ENCODE measurements at regions not wholly inside any gene's neighbourhood (a gene's known extent, or its start where the extent isn't known, plus 50 kb on each side); places are given as distances from the start of the nearest gene placed in this dataset.

DNA sequence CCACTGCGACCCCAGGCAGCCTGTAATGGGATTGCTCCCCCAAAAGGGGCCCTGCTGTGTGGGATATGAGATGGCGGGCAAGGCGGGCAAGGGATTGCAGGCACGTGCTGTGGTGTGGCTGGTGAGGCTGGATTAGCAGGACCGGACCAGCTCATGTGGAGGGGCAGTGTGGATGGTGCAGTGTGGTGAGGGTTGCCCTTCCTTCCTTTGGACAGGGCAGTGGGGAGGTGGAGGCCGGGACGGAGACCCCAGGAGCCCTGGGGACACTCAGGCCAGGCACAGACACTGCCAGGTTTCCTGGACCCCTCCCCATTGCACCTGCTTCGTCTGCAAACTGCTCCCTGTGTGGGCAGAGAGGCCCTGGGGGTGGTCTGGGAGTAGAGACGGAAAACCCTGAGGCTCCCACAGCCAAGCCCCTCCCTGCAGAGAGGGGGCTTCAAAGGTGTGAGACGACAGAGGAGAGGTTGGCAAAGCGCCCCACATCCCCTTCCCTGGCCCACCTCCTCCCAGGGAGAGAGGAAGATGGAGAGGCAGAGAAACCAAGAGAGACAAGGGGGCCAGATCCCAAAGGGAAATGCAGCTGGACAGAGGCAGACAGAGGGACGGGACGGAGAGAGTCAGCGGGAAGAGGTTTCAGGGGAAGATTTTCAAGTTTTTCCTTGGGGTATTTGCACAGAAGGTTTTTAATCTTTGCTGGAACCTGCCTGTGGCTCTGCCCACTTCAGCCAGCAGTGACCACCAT lies 89.2 kb downstream of the MICALL2 start:
- DNase-seq (ENCODE audit: low read depth in 4 of 4, low spot score in 3 of 4), result no peak

DNA sequence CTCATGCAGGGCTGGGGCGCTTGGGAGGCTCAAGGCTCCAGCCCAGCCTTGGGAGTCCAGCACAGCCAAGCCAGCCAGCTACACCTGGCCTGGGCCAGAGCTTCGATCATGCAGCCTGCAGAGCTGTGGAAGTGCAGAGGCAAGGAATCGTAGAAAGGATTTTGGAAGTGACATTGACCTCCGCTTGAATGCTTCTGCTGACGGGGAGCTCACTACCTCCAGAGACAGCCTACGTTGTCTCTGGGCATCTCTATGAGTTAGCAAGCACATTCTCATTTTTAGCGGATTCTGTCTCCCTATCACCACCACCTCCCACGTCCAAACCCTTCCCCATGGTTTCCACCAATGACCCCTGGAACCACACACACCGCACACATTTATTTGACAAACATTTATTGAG lies 88.5 kb downstream of the MICALL2 start:
- no peak for DNase-seq (ENCODE audit: low read depth in 4 of 4, low spot score in 3 of 4)

DNA sequence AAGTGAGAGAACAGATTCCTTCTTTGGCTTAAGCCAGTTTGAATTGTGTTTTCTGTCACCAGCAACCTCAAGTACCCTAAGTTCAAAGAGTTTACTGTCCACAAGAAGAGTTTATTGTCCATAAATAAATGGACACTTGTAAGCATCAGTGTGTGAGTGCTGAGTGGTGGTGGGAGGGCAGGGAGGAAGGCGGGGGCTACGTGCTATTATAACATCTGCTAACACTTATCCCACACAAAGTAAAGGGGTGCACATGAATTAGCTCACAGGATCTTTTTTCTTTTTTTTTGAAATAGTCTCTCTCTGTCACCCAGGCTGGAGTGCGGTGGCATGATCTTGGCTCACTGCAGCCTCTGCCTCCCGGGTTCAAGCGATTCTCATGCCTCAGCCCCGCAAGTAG lies 87.2 kb downstream of the MICALL2 start:
- DNase-seq (ENCODE audit: low read depth in 4 of 4, low spot score in 3 of 4), result no peak

DNA sequence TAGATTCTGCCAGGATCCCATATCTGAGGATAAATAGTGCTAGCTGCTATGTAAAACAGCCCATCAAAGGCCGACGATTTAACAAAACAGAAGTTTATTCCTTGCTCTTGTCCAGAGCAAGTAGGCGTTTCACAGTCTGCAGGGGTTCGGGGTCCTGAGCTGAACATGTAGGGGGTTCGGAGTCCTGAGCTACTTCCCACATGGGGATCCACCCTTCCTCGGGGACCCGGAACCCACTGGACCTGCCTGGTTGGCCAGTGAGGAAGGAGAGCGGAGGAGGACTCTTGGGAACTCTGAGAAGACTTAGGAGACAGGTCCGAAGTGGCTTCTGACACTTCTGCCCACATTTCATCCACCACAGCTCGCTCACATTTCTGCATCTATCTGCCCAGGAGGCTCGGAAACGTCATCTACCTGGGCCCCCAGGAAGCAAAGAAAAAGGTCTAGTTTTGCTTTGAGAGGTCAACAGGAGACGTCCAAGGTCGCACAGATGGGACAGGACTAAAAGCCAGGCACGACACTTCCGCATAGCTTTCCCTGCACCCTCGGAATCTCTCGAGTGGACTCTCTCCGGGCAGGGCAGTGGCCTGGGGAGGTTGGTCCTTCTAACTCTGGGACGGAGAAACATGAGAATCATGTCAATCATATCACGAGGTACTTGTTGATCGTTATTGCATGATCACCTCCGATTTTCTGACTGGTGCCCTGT lies 86.4 kb downstream of the MICALL2 start:
- DNase-seq (ENCODE audit: low read depth in 4 of 4, low spot score in 3 of 4), result no peak

DNA sequence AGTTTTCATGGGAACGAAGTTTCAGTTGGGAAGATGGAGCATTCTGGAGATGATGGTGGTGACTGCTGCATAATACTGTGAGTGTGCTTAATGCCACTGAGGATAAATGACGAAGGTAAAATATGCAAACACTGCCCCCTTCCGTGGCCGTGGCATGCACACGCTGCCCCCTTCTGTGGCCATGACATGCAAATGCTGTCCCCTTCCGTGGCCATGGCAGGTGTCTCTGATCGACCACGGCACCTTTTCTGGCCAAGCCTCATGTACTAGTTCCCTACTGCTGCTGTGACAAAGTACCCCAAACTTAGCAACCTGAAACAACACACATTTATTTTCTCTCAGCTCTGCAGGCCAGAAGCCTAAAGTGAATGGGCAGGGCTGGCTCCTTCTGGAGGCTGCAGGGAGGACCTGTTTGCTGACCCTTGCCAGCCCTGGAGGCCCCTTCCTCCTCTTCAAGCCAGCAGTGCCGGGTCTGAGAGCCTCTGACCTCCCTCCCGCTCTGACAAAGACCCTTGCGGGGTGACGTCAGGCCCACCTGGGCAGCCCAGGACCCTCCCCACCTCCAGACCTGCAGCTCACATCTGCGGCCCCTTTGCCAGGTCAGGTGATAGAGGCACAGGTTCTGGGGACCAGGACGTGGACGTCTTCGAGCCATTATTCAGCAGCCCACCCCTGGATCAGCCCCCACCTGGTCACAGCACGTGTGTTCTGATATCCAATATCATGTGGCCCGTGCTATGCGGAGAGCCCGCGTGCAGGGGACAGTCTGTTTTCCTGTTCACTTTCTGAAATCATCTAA lies 82.0 kb downstream of the MICALL2 start:
- no peak for DNase-seq (ENCODE audit: low read depth in 4 of 4, low spot score in 3 of 4)

DNA sequence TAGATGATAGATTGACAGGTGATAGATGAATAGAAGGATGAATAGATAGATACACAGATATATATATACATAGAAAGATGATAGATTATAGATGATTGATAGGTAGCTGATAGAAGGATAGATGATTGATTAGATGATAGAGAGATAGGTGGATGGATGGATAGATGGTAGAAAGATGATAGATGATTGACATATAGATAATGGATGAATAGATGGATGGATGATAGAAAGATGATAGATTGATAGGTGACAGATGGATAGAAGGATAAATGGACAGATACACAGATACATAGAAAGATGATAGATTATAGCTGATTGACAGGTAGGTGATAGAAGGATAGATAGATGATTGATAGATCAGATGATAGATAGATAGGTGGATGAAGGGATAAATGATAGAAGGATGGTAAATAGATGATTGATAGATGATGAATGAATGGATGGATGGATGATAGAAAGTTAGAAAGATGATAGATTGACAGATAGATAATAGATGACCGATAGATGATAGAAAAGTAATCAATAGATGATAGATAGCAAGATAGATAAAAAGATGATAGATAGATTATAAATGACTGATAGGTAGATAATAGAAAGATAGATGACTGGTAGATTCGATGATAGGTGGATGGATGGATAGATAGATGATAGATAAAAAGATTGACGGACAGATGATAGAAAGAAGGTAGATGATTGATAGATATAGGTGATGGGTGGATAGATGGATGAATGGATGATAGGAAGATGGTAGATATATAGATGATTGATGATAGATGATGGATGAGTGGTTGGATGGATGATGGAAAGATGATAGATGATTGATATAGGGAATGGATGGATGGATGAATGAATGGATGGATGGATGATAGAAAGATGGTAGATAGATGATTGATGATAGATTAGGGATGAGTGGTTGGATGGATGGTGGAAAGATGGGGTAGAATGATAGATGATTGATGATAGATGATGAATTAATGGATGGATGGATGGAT lies 80.4 kb downstream of the MICALL2 start:
- DNase-seq (ENCODE audit: low read depth in 4 of 4, low spot score in 3 of 4), result no peak

DNA sequence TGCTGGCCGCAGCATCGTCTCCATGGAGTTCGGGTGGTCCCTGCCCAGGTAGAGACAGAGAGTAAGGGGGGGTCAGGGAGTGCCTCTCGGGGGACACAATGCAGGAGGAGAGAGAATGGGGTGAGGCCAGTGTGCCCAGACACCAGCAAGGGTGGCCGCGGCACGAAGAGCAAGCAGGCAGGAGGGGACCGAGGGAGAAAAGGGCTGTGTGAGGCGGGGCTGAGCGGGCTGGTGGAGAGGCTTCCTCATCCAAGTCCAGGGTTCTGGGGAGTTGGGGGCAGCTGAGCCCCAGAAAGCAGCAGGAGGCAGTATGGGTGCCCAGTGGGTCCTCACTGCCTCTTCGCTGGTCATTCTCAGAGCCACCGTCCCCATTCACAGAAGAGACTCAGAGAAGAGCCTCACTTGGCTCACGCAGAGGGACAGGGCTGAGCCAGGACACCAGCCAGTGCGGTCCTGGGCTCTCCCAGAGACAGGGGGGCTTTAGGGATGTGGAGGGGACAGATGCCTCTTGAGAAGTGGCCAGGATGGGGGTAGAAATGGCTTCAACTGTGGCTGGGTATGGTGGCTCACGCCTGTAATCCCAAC lies 78.9 kb downstream of the MICALL2 start:
- no peak for DNase-seq (ENCODE audit: low read depth in 4 of 4, low spot score in 3 of 4)

DNA sequence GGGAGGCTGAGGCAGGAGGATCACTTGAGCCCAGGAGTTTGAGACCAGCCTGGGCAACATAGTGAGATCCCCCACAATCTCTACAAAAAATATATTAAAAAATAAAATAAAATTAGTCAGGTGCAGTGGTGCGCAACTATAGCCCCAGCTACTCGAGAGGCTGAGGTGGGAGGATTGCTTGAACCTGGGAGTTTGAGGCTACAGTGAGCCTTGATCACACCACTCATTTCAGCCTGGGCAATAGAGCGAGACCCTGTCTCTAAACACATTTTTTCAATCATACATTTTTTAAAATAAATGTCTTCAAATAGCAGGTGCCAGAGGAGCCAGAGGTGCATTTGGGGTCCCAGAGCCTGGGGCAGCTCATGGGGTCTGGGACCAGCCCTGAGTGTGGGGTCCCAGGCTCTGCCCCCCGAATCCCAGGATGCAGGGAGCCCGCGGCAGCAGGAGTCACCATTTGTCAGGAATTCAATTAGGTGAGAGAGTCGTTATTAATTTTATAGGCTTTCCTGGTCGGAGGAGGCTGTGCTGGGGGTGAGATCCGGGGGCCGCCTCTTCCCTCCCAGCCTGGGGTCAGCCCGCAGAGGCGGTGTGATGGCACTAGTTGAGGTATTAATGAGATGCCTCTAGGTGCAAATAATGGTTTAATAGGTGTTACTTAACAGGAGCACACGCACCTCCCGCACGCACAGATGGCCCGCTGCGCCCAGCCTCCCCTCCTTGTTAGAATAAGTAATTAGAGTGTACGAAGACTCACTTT lies 78.3 kb downstream of the MICALL2 start:
- DNase-seq (ENCODE audit: low read depth in 4 of 4, low spot score in 3 of 4), result no peak

DNA sequence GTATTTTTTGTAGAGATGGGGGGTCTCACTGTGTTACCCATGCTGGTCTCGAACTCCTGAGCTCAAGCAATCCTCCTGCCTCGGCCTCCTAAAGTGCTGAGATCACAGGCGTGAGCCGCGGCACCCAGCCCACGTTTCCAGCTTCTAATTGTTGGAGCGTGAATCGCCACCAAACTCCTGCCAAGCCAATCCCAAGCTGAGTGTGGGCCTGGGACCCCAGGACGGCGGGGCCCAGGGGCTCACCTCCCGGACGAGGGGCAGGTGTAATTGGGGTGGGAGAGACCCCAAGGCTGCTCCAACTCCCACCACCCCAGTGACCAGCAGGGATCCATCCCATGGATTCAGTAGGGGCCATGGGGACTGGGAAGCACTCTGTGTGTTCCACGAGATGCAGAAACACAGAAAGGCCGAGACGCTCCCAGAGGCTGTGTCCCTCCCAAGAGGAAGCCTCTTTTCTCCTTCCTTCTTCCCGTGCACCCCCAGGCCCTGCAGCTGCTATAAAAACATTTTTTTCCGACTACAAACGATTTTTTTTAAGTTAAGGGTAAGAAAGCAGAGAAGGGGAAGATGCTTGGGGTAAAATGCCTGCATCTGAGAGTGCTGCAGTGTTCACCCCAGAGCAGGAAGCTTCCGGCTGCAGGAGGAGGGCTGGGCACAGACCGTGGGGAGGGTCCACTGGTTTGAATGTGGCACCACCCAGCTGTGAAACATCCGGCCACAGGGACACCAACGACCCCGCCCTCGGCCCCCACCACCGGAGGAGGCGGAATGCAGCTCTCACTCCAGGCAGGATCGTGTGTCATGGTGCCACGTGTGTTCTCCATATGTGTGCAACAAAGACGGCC lies 76.5 kb downstream of the MICALL2 start:
- no peak for DNase-seq (ENCODE audit: low read depth in 4 of 4, low spot score in 3 of 4)

DNA sequence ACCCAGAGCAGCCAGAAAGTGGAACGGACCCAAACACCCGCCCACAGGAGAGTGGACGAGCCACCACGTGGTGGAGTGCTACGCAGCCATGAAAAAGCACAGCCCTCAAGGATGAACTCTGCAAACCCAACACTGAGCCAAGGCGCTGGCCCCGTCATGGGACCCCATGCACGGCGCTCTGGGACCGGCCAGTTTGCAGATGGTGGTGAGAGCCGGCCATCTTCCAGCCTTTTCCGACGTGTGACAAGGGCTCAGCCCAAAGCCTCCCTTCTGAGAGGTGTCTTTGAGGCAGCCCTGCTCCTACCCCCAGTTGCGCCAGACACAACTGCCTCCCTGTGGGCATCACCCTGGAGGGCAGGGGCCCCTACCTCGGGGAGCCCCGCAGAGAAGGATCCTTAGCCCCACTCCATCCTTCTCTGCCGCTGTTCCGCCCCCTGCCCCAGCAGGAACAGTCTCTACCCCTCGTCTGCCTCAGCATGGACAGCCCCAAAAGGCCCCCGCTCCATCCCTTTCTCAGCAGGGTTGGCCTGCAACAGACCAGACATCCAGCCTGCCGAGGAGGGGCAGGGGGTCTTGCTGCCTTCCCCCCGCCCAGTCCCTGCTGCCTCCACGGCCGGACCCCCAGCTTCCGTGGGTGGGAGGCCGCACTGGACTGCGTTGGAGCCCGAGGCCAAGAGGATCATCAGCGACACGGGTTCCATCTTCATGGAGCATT lies 75.7 kb downstream of the MICALL2 start:
- DNase-seq (ENCODE audit: low read depth in 4 of 4, low spot score in 3 of 4), result no peak

DNA sequence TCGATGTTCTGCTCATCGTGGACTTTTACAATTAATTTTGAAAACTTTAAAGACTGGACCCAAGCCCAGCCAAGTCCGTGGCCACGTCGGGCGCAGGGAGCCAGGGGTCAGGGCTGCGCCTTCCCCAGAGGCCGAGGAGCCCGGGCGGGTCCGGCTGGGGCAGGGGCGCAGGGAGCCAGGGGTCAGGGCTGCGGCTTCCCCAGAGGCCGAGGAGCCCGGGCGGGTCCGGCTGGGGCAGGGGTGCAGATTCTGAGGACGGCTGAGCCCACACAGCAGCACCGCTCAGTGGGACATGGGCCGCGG lies 75.2 kb downstream of the MICALL2 start:
- DNase-seq (ENCODE audit: low read depth in 4 of 4, low spot score in 3 of 4), result no peak

Data from right renal pelvis (tissue), 4 donors.